ENCODE measurements at regions not wholly inside any gene's neighbourhood (a gene's known extent, or its start where the extent isn't known, plus 50 kb on each side); places are given as distances from the start of the nearest gene placed in this dataset.

DNA sequence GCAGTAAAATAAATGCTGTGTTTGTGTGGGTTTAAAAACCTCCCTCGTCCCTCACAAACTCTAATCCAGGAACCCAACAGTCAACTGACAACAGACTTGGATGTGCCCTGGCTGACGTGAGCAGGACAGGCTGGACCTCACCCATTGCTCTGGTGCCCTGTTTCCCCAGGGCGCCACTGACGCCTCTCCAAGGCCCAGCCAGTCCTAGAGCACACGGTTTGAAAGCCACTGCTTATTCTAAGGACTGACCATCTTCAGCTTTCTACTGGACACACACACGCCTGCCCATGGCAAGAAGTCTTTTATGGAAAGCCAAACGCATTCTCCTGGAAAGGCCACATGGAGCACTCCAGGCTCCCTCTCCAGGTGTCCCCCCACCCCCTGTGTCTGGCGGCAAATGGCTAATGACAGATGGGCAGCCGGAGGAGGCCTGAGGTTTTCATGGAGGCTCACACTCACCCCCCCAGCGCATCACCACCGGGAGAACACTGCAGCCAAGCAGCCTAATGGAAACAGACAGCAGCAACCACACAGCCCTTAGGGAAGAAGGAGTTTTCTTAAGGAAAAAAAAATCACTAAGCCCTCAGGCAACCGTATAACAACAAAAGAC lies 319.2 kb downstream of the SOX9 start:
- no peak for DNase-seq (ENCODE audit: low read depth in 1 of 2, low spot score in 1 of 2)

DNA sequence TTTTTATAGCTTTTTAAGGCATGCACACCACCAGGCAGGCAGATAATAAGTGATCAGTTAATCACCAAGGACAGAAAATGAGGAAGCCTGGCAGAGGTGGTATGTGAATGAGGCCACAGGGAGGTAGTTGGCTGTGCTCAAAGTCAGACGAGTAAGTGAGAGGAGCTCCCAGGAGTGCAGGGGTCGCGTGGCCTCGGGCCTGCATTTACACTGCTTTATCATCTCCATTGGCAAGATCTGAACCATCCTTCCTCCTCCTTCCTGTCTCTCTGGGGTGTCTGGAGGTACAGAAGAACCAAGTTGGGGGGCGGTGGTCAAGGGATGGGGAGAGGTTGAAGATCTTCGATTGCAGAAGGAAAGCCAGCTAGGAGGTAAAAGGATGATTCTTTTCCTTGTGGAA lies 320.1 kb downstream of the SOX9 start:
- DNase-seq (ENCODE audit: low read depth in 1 of 2, low spot score in 1 of 2), result no peak

GRCh38 chr17:72441909-72442308 lies 321.1 kb downstream of the SOX9 start:
- no peak for DNase-seq (ENCODE audit: low read depth in 1 of 2, low spot score in 1 of 2)

DNA sequence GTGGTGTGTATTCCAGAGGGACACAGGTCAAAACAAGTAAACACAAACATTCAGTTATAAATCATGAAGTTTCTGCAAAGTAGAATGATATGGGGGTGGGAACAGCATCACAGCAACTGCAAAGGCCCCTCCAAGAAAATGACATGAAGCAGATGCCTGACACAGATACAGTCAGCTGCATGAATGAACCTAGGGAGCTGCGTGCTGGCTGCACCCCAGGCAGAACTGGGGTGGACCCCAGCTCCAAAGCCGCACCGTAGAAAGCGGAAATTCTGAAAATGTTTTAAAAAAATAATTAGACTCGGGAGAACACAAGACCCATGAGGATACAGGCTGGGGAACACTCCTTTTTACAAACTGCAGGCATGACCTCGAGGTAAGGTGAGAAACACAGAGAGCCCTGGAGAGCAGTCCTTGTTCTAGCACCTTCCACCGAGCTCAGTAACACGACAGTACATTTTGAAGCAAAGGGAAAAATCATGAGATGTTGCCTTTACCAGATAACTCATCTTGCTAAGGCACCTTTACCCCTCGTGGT lies 323.8 kb downstream of the SOX9 start:
- no peak for DNase-seq (ENCODE audit: low read depth in 1 of 2, low spot score in 1 of 2)

GRCh38 chr17:72445055-72445991 lies 324.5 kb downstream of the SOX9 start:
- DNase-seq (ENCODE audit: low read depth in 1 of 2, low spot score in 1 of 2), result no peak

DNA sequence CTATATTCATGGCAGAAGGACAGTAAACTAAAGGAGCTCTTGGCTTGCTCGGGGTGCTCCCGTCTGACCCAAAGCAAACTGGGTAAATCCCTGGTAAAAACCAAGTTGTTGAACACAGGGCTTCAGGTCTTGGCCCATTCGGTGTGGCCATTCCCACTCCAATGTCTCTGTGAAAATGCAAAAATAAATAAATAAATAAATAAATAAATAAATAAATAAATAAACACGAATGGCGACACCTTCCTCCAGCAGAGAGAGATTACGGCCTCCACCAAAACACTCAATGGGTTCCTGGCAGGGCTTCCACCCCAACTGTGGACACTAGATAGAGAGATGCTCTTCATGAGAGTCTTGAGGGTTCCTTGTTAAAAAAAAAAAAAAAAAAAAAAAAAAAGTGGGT lies 325.3 kb downstream of the SOX9 start:
- DNase-seq (ENCODE audit: low read depth in 1 of 2, low spot score in 1 of 2), result no peak

DNA sequence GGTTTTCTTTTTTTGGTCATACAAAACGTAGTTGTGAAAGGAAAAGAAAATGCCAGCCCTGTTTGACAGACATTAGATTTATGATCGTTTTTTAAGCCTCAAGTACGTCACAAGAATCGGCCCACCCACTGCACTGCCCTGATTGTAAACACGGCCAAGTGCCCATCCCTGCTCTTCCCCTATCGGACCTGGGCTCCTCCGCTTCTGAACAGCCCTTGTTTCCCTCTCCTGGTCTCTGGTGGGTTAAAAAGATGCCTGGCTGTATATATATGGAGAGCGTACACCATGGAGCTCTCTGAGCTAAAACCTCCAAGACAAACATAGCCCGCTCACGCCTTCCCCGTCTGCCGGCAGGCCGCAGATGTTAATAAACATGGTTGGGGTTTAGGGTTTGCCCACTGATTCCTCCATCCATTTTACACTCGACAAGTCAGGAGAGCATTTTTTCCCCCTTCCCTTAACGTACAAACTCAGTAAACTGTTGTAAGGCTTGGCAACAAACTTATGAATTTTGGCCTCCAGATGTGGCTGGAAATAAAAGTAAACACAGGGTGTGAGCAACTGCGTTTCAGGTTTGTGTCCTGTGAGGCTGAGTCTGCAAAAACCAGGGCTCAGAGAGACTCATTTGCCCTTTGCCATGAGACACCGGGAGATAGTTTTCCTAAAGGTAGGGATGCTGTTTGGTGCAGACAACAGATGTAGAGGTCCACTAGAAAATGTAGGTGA lies 325.9 kb downstream of the SOX9 start:
- DNase-seq (ENCODE audit: low read depth in 1 of 2, low spot score in 1 of 2), result no peak

GRCh38 chr17:72447251-72447640 lies 326.4 kb downstream of the SOX9 start:
- no peak for DNase-seq (ENCODE audit: low read depth in 1 of 2, low spot score in 1 of 2)

- DNase-seq (ENCODE audit: low read depth in 1 of 2, low spot score in 1 of 2), result no peak
Measured at GRCh38 chr17:72448019-72448418, 327.2 kb downstream of the SOX9 start.

DNA sequence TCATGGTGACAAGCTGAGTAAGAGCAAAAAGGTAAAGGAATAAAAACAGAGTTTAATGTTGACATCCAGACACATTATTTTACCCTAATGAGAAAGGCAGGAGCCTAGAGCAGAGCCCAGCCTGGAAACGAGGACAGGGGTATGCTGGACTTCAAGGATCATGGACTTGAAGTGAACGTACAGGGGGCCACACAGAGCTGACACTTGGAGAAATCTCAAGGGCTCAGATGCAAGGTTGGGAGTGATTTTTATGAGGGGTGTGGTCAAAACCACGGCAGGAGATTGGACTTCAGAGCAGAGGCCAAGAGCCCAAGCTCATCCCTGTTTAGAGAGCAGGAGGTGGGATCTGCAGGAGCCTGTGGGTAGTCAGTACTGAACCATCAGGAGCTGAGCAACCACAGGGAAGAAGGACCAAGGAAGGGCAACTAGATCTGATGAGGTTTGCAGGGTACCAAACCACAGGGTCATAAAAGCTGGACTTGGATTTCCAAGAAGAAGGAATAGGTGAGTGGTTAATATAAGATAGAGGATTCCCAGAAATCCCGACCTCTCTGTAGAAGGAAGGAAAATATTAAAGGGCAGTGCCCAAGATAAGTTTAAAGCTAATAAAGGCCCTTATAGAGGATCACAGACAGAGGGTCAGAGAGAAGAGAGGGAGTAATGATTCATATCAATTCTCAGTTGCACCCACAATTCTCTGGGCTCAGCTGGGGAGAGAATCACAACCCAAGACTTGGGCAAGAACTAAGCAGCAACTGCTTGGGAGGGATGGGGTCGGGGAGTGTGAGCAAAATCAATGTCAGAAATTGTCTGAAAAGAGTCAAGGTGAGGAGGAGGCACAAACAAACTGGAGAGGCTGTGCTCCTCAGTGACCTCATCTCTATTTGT lies 331.7 kb downstream of the SOX9 start:
- DNase-seq (ENCODE audit: low read depth in 1 of 2, low spot score in 1 of 2), result no peak

DNA sequence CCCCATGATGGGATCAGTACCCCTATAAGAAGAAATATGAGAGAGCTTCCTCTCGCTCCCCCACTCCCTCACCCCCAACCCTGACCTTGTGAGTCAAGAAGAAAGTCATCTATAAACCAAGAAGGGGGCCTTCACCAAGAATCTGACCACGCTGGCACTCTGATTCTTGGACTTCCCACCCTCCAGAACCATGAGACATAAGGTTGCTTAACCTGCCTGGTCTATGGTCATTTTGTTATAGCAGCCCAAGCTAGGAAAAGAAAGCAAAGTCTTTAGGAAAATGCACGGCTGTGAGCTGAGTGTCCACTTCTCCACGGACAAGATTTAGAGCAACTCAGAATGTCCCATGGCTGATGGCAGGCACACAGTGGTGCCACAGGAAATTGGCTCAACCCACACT lies 333.5 kb downstream of the SOX9 start:
- DNase-seq (ENCODE audit: low read depth in 1 of 2, low spot score in 1 of 2), result no peak

DNA sequence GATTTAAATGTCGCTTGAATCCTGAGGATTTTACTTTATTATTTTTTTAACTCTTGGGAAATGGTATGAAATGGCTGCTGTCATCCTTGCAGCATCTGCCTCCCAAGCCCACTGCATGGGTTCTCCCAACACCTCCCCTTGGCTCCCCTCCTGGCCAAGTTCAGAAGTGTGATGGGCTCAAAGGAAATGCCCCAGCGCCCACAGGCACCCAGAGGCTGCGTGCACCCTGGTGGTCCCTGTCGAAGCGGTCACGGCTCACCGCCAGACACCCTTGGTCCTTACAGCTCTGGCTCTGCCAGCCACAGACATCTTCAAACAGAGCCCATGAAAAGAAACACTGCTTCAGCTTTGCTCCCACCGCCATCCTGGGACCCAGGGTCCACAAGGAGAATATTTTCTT lies 334.7 kb downstream of the SOX9 start:
- DNase-seq (ENCODE audit: low read depth in 1 of 2, low spot score in 1 of 2), result no peak

GRCh38 chr17:72456075-72456474 lies 335.3 kb downstream of the SOX9 start:
- no peak for DNase-seq (ENCODE audit: low read depth in 1 of 2, low spot score in 1 of 2)

- no peak for DNase-seq (ENCODE audit: low read depth in 1 of 2, low spot score in 1 of 2)
Measured at GRCh38 chr17:72457712-72458111, 336.9 kb downstream of the SOX9 start.

GRCh38 chr17:72458301-72458700 lies 337.5 kb downstream of the SOX9 start:
- no peak for DNase-seq (ENCODE audit: low read depth in 1 of 2, low spot score in 1 of 2)

GRCh38 chr17:72460711-72461110 lies 339.9 kb downstream of the SOX9 start:
- no peak for DNase-seq (ENCODE audit: low read depth in 1 of 2, low spot score in 1 of 2)

DNA sequence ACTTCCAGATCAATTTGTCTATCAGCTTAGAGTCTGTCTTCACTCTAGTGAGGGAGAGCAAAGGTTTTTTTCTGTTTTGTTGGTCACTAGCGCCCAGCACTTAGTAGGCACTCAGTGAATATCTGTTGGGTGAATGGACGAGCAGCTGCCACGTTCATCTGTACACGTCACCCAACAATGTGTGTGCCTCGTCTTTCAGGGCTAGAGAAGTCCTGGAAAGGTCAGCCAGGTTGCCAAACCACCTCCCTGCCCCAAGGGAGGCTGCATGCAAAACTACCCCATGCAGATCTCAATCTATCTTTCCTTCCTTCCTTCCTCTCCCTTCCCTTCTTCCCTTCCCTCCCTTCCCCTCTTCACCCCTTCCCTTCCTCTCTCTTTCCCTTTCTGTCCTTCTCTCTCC lies 340.9 kb downstream of the SOX9 start:
- DNase-seq (ENCODE audit: low read depth in 1 of 2, low spot score in 1 of 2), result no peak

DNA sequence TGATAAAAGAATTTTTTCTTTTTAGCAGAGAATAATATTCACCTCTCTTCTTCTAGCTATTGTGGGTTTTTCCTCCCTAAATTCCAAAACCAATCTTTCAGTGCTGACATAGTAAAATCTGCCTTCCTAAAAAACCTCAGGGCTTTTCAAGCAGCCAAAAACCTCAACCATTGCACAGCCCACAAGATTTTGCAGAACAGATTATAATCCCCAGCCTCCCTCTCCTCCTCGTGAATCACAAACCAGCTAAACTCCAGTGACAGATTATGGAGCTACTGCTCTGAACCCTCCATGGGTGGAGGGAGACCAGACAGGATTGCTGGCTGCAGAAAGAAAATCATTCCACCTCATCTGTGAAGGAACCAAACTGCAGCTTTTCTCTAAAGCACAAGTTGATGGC lies 341.6 kb downstream of the SOX9 start:
- no peak for DNase-seq (ENCODE audit: low read depth in 1 of 2, low spot score in 1 of 2)

DNA sequence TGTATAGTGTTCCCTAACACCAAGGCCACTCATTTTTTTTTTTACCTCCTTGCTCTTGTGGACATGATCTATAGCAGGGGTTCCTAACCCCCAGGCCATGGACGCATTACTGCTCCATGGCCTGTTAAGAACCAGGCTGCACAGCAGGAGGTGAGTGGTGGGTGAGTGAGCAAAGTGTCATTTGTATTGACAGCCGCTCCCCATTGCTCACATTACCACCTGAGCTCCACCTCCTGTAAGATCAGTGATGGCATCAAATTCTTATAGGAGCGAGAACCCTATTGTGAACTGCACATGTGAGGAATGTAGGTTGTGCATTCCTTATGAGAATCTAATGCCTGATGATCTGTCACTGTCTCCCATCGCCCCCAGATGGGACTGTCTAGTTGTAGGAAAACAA lies 342.0 kb downstream of the SOX9 start:
- no peak for DNase-seq (ENCODE audit: low read depth in 1 of 2, low spot score in 1 of 2)

DNA sequence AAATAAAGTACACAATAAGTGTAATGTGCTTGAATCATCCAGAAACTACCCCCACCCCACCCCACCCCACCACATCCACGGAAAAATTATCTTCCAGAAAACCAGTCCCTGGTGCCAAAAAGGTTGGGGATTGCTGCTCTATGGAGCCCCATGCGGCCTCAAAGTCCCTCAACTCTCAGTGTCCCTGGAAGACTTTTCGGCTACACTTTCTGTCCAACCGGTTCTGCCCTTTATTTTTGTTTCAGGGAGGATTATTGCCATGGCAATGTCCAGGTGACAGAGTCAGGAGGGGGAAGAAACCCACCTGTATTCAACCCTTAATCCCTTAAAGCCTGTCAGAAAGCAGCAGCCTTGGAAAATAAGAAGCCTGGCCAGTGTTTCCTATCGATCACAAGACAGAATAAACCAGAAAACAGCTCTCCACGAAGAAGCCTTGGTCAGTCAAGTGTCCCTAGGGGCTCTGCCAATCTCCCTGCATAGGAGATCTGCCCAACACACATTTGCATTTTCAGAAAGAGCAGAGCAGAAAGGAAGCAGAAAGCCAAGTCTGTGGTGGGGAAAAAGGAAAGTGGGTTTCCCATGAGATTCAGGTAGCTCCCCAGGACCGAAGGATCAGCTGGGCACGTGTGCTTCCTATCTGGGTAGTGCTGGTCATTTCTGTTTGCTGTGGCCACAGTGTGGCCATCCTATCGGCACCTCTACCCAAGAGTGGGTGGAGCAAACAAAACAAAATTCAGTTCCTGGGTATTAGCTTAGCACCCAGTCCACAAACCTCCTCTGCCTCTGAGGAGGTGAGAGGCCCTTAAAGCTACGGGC lies 342.7 kb downstream of the SOX9 start:
- DNase-seq (ENCODE audit: low read depth in 1 of 2, low spot score in 1 of 2), result no peak

All from activated CD4-positive, alpha-beta T cell treated with anti-CD3 and anti-CD28 coated beads, Interleukin-2, amount 50 U/mL, for 24 hours (primary cell).